NCI-H1105 treated with DMSO at 0.1 percent for 48 hours (cell line): ENCODE measurements at regions not wholly inside any gene's neighbourhood (a gene's known extent, or its start where the extent isn't known, plus 50 kb on each side); places are given as distances from the start of the nearest gene placed in this dataset.

Experiments used
- DNase-seq: peaks from one replicate; lab custom pipeline; 2025; lab: John Stamatoyannopoulos, UW

DNA sequence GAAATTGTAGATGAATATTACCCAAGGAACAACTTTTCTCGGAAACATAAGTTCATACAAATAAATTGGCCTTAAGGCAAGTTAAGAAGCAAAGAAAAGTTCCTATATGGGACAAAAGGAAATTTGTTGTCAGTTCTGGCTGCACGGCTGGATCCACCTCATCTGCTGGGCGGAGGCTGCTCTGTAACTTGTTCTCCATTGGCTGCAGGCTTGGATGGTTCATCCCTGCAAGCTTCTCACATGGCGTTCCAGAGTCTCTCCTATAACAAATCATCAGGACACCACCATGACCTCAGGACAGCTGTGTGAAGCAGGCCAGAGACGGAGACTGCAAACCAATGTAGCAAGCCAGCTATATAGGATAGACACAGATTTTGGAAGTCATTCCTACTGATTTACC lies 81.4 kb upstream of the DAB2 start:
- no peak for DNase-seq

DNA sequence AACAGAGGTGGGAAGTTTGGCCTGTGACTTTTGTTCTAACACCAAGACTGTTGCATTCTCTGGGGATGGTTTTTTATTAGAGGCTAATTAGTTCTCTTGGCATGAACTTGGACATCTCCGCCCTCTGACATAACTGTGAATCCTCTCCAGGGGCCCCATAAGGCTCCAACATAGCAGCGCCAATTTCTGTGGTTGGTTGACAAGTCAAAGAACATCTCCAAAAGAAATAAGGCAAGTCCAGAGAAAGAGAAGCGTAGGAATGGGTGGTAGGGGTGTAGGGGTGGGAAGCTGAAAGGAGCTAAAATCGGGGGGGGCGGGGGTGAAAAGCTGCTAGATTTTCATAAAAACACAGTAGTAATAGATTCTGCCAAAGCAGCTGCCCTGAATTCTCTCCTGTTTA lies 81.0 kb upstream of the DAB2 start:
- DNase-seq = no peak

DNA sequence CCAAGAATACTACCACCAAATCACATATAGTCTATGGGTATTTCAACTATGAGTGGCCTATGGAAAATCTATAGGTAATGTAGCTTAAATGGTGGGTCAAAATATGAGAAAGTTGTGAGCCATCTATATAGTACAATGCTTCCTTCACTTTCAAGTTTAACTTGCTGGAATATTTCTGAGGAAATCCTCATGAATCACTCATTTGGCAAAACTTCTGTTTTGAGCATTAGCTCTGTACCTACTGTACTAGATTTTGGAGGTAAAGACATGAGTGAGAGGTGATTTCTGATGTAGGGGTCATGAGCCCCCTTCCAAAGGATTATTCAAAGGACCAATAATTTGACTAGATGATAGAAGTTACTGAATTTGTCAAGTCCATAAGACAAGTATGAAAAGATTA lies 80.6 kb upstream of the DAB2 start:
- DNase-seq = no peak

- no peak for DNase-seq
Measured at GRCh38 chr5:39503155-39503554, 78.4 kb upstream of the DAB2 start.

DNA sequence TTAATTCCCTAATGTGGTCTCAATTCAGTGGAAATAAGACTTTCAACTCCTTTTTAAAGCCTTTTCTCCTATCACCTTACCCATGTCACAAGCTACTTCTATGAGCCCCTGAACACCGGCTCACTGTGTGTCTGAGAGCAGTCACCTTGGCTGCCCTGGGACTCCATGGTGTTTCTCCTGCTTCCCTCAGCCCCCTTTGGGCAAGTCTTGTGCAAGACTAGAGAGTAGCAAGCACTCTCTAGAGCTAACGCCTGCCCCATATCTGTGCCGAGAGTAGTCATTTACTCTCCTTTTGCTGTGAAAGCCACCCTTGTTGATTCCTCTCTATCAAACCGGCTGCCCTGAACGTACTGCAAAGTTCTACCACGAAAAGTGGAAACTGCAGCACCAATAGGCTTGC lies 77.9 kb upstream of the DAB2 start:
- DNase-seq = no peak

DNA sequence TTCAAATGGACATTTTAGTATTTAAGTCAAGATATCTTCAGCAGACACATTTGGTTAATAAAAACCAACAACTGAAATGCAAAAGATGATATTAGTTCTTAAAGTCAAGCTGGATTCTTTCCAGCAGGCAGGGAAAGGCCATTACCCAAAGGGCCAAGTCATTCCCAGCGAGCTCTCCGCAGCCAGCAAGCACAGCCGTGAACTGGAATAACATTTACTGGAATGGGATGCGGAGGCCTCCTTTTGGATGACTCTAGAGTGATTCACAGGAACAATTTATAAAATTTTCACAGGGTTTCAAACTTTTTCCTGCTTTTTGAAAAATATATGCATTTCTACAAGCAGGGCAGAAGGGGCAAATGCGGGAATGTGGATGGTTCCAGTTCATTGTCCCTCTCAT lies 76.6 kb upstream of the DAB2 start:
- DNase-seq = no peak

- DNase-seq = no peak
Measured at GRCh38 chr5:39500551-39501175, 75.9 kb upstream of the DAB2 start.

DNA sequence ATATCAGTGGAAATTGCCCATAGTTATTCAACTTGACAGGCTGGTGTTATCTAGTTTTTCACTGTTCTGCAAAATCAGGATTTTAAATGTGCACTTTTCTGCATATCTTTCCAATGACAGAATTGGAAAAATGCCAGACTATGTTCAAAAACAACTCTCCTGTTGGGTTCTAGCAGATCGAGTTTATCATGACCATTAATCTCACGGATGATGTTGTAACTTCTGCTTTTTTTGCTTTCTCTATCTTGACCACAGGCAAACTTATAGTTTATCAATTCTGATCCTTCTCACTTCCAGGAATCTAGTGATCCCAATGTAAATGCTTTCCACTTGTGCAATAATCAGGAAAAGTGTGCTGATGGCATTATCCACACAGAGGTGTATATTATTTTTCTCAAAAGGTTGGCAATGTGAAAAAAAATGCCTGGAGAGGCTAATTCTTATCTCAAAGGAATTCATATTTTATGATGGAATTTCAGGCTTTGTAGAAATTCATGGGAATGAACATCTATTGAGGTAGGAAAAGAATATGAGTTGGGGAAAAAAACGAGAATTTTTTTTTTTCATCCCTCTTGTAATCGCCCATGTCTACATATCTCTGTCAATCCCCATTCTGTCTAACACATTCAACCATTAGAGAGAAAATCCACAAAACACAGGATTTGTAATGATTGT lies 73.6 kb upstream of the DAB2 start:
- no peak for DNase-seq

- no peak for DNase-seq
Measured at GRCh38 chr5:39497322-39497721, 72.5 kb upstream of the DAB2 start.

DNA sequence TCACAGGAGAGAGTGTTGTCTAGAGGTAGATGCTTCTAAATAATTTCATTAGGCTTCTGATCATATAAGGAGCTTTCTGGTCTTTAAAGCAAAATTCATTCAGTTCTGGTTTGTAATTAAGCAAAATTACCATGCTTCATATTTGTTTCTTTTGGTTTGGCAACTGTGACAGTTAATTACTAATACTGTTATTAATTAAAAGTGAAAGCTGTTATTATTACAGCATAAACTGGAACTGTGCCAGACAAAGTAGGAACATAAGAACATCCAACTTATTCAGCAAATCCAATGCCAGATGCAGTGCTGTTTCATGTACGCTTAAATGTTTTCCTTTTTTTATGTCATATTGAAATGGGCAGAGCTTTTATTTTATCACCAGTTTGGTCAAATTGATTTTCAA lies 70.4 kb upstream of the DAB2 start:
- DNase-seq = no peak

GRCh38 chr5:39494534-39494933 lies 69.8 kb upstream of the DAB2 start:
- no peak for DNase-seq

DNA sequence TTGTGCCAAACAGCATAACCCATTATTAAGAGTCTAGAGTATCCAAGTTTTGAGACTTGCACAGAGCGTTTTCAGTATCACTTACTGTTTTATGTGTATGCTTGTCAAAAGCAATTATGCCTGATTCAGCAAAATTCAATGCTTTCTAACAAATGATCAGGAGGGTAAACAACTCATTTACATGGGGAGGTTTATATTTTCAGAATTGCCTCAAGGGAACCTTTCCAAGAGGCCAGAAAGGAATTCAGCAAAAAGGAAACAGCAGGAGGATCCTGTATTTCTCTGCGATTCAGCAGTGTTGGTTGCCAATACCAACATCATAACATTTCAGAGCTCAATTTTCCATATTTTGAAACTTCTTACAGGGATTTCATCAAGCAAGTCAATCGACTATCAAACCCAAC lies 69.3 kb upstream of the DAB2 start:
- DNase-seq = no peak

DNA sequence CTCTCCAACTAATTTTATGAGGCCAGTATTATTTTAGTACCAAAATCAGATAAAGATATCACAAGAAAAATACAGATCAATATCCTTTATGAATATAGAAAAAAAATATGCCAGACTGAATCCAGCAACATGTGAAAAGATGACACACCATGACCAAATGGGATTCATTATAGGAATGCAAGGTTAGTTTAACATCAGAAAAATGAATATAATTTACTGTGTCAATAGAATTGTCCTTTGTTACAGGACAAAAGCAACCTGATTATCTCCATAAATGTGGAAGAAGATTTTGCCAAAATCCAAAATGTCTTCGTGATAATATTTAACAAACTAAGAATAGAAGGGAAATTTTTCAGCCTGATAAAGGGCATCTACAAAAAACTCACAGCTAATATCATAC lies 66.4 kb upstream of the DAB2 start:
- no peak for DNase-seq

- no peak for DNase-seq
Measured at GRCh38 chr5:39489263-39489662, 64.5 kb upstream of the DAB2 start.

DNA sequence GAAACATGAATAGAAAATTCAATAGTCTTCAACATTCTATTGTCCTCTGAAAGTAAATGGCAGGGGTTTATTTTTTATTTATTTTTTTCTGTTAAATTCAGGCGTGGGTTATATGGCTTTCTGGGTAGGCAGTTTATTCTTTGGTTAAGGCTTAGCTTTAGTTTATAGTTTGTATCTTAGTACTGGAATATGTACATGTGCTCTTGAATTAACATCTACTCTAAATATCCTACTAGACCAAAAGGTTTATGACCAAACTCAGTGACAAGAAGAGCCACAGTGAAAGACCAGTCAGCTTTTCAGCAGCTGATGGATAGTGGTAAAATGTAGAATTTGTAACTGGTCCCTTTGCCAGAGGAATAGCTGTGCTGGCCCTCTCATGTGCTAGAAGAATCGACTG lies 62.0 kb upstream of the DAB2 start:
- DNase-seq = no peak

DNA sequence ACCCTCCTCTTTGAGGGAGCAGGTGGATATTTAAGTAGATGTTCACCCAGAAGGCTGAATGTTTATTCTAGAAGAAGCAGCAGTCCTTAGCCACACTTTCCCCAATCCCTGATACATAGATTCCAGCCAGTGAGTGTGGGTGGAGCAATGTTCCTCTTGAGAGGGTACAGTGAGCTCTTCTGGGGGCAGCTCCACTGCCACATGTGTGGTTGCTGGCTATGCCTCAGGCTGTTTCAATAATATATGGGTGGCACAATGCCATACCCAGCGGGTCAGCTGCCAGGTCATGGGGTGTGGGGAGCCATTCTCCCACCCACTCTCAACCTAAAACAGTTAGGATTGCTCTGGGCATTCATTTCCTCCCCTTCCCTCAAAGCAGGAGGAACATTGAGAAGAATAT lies 61.6 kb upstream of the DAB2 start:
- DNase-seq = no peak

DNA sequence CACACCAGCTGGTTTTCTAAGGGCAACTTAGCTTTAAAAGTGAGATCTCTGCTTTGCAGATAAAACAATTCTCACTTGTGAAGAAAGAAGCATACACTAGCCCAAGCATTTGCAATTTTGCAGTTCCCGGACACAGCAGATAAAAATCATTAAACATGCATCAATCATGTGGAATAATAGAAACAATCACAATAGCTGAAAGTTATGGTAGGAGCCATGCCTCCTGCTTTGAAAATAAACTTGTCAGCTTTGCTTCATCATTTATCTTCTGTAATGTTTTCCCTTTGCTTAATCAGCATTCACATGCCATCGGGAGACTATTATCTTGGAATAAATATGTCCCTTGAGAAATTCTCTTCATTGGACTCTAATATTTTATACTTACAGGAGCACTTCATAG lies 60.3 kb upstream of the DAB2 start:
- no peak for DNase-seq

- DNase-seq = no peak
Measured at GRCh38 chr5:39484673-39485072, 59.9 kb upstream of the DAB2 start.

DNA sequence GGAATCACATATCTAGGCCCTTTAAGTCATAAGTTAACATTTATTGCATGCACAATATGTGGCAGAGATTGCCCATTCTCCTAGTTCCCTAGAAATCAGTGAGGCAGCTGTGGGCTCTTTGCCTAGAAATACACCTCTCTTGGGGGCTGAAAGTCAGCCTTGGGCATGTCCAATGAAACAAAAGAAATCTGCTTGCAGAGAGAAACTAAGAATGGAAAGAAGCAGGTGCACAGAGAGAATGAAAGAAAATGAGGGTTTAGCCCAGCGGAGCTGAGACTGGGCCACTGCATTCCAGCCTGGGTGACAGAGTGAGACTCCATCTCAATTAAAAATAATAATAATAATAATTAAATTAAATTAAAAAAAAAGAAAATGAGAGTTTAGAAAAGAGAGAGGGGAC lies 57.3 kb upstream of the DAB2 start:
- DNase-seq = no peak

GRCh38 chr5:39479537-39479936 lies 54.8 kb upstream of the DAB2 start:
- no peak for DNase-seq

DNA sequence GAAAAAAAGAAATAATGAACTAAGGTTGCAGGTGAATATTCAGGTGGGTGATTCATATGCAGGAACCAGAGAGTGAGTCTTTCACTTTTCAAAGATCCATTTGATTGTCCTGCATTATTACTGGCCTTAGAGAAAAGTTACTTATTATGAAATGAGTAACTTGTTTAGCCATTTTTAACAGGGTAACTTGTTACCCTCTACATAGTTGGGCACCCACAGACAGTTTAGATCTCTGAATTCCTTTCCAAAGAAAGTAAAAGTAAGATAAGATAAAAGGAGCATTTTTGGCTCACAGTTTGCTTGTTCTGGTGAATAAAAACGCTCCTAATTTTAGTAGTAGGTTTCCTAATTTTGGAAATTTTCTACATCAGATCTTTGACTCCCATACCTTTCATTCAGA lies 54.1 kb upstream of the DAB2 start:
- DNase-seq = no peak

DNA sequence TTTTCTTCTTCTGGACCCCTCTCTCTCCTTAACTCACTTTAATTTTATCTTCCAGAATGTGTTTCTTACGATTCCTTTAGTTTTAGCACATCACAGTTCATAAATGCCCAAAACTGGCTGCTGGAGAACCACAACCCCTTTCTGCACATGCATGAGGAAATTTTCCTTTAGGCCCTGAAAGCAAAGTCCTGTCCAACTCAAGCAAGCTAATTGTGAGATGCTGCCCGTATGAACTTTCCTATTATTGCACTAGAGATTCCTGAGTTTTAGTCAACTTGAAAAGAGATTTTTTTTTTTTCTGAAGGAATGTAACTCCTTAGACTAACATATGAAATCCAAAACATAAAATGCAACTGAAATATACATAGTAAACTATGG lies 52.1 kb upstream of the DAB2 start:
- DNase-seq = no peak

GRCh38 chr5:39475881-39476842 lies 51.4 kb upstream of the DAB2 start:
- no peak for DNase-seq
